GM12878 (cell line): ENCODE measurements at regions not wholly inside any gene's neighbourhood (a gene's known extent, or its start where the extent isn't known, plus 50 kb on each side); places are given as distances from the start of the nearest gene placed in this dataset.

ENCODE experiments used
- ATAC-seq: fragments of 200-7000 bp; cut with Tn5 transposase; 3 replicates; pipeline ENCODE4 v1.9.1; 2020; ENCODE audit warnings: mild to moderate bottlenecking, moderate library complexity
- BruUV-seq: library from RNA; stranded (reverse); fragments of 400-500 nt; replicated peaks from 2 replicates; lab custom pipeline; 2021; lab: Mats Ljungman, UMichigan
- CTCF ChIA-PET: fragments of 300-600 bp; sonication (Branson Sonifier 250); formaldehyde crosslinking; extraction: SDS; loops from one replicate; lab custom pipeline; 2021; ENCODE audit warnings: inconsistent platforms; lab: Yijun Ruan, JAX
- POLR2A ChIA-PET: fragments of 350-600 bp; formaldehyde crosslinking; extraction: SDS; loops from one replicate; lab custom pipeline; 2021; ENCODE audit warnings: inconsistent platforms; lab: Charles Lee
- RAD21 ChIA-PET: fragments of 300-600 bp; sonication (Branson Sonifier 250); formaldehyde crosslinking; loops from one replicate; lab custom pipeline; 2023; ENCODE audit warnings: antibody characterized with exemption; ENCODE audit not compliant: unreplicated experiment; lab: Charles Lee
- SMC1A ChIA-PET: fragments of 300-600 bp; sonication (Branson Sonifier 250); formaldehyde crosslinking; loops from one replicate; lab custom pipeline; 2023; ENCODE audit not compliant: unreplicated experiment, uncharacterized antibody; lab: Charles Lee
- DNase-seq: peaks from one replicate; pipeline ENCODE4 v3.0.0-alpha.2; 2011; ENCODE audit warnings: low read depth, low spot score
- FAIRE-seq: peaks from 3 replicates; lab custom pipeline; 2011; peaks lifted over from hg19 to GRCh38; lab: Jason Lieb, UNC
- H2AFZ ChIP-seq: 2 replicates; pipeline ENCODE4 v1.6.0; 2011; ENCODE audit warnings: low read depth, low read length, control low read depth; ENCODE audit not compliant: control insufficient read depth
- H3K27ac ChIP-seq: 2 replicates; pipeline ENCODE4 v1.5.1; 2011; ENCODE audit warnings: control low read depth; ENCODE audit not compliant: control insufficient read depth, insufficient read depth
- H3K27me3 ChIP-seq, 2 experiments: replicated peaks in 1 of 2; 2 replicates each; pipeline versions ENCODE4 v1.6.0 to v1.6.1; 2011; ENCODE audit warnings: low read length in 1 of 2; ENCODE audit not compliant: control insufficient read depth in 2 of 2, insufficient read depth in 2 of 2
- H3K36me3 ChIP-seq, 2 experiments: 2 replicates each; pipeline ENCODE4 v1.5.1; 2011; ENCODE audit warnings: low read length in 1 of 2; ENCODE audit not compliant: control insufficient read depth in 2 of 2, insufficient read depth in 2 of 2
- H3K4me1 ChIP-seq: 2 replicates; pipeline ENCODE4 v1.6.1; 2011; ENCODE audit warnings: mild to moderate bottlenecking, low read length, moderate library complexity, mixed read lengths; ENCODE audit not compliant: control insufficient read depth, insufficient read depth
- H3K4me2 ChIP-seq: 2 replicates; pipeline ENCODE4 v1.6.0; 2011; ENCODE audit warnings: control low read depth; ENCODE audit not compliant: control insufficient read depth, insufficient read depth
- H3K4me3 ChIP-seq: fragments of 200-600 bp; sonication (generic); 2 replicates; pipeline ENCODE4 v1.5.1; 2016
- H3K79me2 ChIP-seq: 2 replicates; pipeline ENCODE4 v1.6.0; 2011; ENCODE audit warnings: low read length; ENCODE audit not compliant: control insufficient read depth, insufficient read depth
- H3K9ac ChIP-seq: 2 replicates; pipeline ENCODE4 v1.8.0; 2011; ENCODE audit warnings: low read length, control low read depth, mixed read lengths; ENCODE audit not compliant: control insufficient read depth, insufficient read depth
- H3K9me3 ChIP-seq: replicated peaks from 3 replicates; pipeline ENCODE4 v1.5.1; 2011; ENCODE audit warnings: mild to moderate bottlenecking, low read length; ENCODE audit not compliant: control insufficient read depth, insufficient read depth
- H4K20me1 ChIP-seq: 2 replicates; pipeline ENCODE4 v1.6.0; 2011; ENCODE audit not compliant: control insufficient read depth, insufficient read depth
- EED ChIP-seq: sonication (generic); IDR thresholded peaks from 2 replicates; pipeline ENCODE4 v1.6.1; 2016; ENCODE audit warnings: antibody characterized with exemption, low read depth
- MAX ChIP-seq: IDR thresholded peaks from 2 replicates; pipeline ENCODE4 v1.6.1; 2012; ENCODE audit warnings: low read depth, low read length, improper control_type of control experiment
- MEF2A ChIP-seq: IDR thresholded peaks from 2 replicates; pipeline ENCODE4 v1.6.1; 2011; ENCODE audit warnings: low read depth, mild to moderate bottlenecking, low read length, moderate library complexity; ENCODE audit not compliant: insufficient read depth
- NKRF ChIP-seq: fragments of 450-650 bp; conservative IDR thresholded peaks from 2 replicates; pipeline ENCODE4 v1.6.1; 2017; ENCODE audit warnings: mild to moderate bottlenecking, moderate library complexity
- SIX5 ChIP-seq: IDR thresholded peaks from 2 replicates; pipeline ENCODE4 v1.6.1; 2011; ENCODE audit warnings: mild to moderate bottlenecking, low read depth, low read length, moderate library complexity; ENCODE audit not compliant: severe bottlenecking
- TCF3 ChIP-seq: IDR thresholded peaks from 2 replicates; pipeline ENCODE4 v1.6.1; 2012; ENCODE audit warnings: low read depth, mild to moderate bottlenecking, low read length, borderline replicate concordance; ENCODE audit not compliant: insufficient read depth
- ZNF687 ChIP-seq: fragments of 450-650 bp; IDR thresholded peaks from 2 replicates; pipeline ENCODE4 v1.6.1; 2017; ENCODE audit warnings: mild to moderate bottlenecking, moderate library complexity
- ZZZ3 ChIP-seq: IDR thresholded peaks from 2 replicates; pipeline ENCODE4 v1.6.1; 2011; ENCODE audit warnings: low read depth; ENCODE audit not compliant: control insufficient read depth, insufficient read length
- WGBS: methylation state at CpG from one replicate; pipeline ENCODE4 v1.1.6; 2016; ENCODE audit warnings: low lambda C conversion rate; ENCODE audit not compliant: insufficient replicate concordance, insufficient coverage; ENCODE audit errors: missing lambda C conversion rate; 5-methylcytosine and 5-hydroxymethylcytosine counted together
- in situ Hi-C: fragments of 300-500 bp; cut with MboI; formaldehyde crosslinking; loops from 9 replicates; pipeline ENCODE4 v1.14.3; 2018; ENCODE audit warnings: mixed read lengths
- intact Hi-C: fragments of 100-400 bp; cut with micrococcal nuclease; formaldehyde crosslinking; loops from one replicate; pipeline ENCODE4 v1.14.2; 2022; ENCODE audit not compliant: unreplicated experiment

GRCh38 chrX:39805022-39805421 lies 292.7 kb downstream of the BCOR start:
- no peaks in the 10 kb centered on the region; the same call in 2 of the 3 replicates for H3K9me3 ChIP-seq
- no peak overlapping the region for H3K9ac ChIP-seq
- CTCF ChIA-PET, result no interaction called here
- in situ Hi-C loops, result no loop called here
- FAIRE-seq (no peak), DNase-seq (no peak), ATAC-seq (no peak)
- no peaks in the 10 kb centered on the region for H3K79me2 ChIP-seq
- H4K20me1 ChIP-seq, result no peaks in the 10 kb centered on the region
- intact Hi-C loops, result no loop called here
- no peak overlapping the region for H3K4me3 ChIP-seq
- 14% methylated on average over 2 of the region's 2 CpGs for WGBS
- BruUV-seq, result no TSS peak
- no peaks in the 10 kb centered on the region for H3K4me1 ChIP-seq
- no peak overlapping the region for H3K27ac ChIP-seq
- SMC1A ChIA-PET, result no interaction called here
- RAD21 ChIA-PET, result no interaction called here
- no peak overlapping the region for H2AFZ ChIP-seq
- H3K27me3 ChIP-seq, result no peaks in the 10 kb centered on the region; a peak in 3 of 4 replicates
- no peaks in the 10 kb centered on the region for H3K36me3 ChIP-seq
- no peak overlapping the region for H3K4me2 ChIP-seq
- POLR2A ChIA-PET, result no interaction called here
- TF ChIP-seq TCF3, result no peak
- TF ChIP-seq MEF2A, result no peak
- no peak for TF ChIP-seq ZZZ3
- TF ChIP-seq MAX, result no peak
- no peak for TF ChIP-seq NKRF
- no peak for TF ChIP-seq EED
- no peak for TF ChIP-seq ZNF687
- TF ChIP-seq SIX5, result no peak
- TF ChIP-seq, all 136 proteins: peak for 0
